ENCODE measurements at regions not wholly inside any gene's neighbourhood (a gene's known extent, or its start where the extent isn't known, plus 50 kb on each side); places are given as distances from the start of the nearest gene placed in this dataset.
A peak's percentile ranks its signal among the peaks of the same experiment; 100 is the strongest.

- no peak for ATAC-seq (replicated peaks in 1 of 2)
- Mint-ChIP-seq H3K27ac (no peak overlapping the region), H3K4me1 (ENCODE audit: low read depth) (no peaks in the 10 kb centered on the region), H3K9me3 (peaks cover 1 to 3% of the 10 kb centered on the region in 2 donors), H3K4me3 (no peak overlapping the region), H3K36me3 (ENCODE audit: insufficient read depth in 2 of 2) (no peaks in the 10 kb centered on the region), H3K27me3 (ENCODE audit: low read depth) (no peaks in the 10 kb centered on the region)
- no peak for DNase-seq
These were observed 262.7 kb downstream of the CHL1 start for GRCh38 chr3:459311-459670.

GRCh38 chr3:461006-461405 is 264.4 kb downstream of the CHL1 start:
- DNase-seq = no peak
- H3K9me3 Mint-ChIP-seq = peaks cover 0 to 3% of the 10 kb centered on the region in 2 donors
- no peaks in the 10 kb centered on the region for H3K27me3 Mint-ChIP-seq (ENCODE audit: low read depth)
- H3K4me1 Mint-ChIP-seq (ENCODE audit: low read depth) = no peaks in the 10 kb centered on the region
- H3K36me3 Mint-ChIP-seq (ENCODE audit: insufficient read depth in 2 of 2) = no peaks in the 10 kb centered on the region
- H3K4me3 Mint-ChIP-seq = no peak overlapping the region
- H3K27ac Mint-ChIP-seq = no peak overlapping the region
- no peak for ATAC-seq (replicated peaks in 1 of 2)

GRCh38 chr3:462851-463250 is 266.3 kb downstream of the CHL1 start:
- no peaks in the 10 kb centered on the region for H3K27me3 Mint-ChIP-seq (ENCODE audit: low read depth)
- ATAC-seq (replicated peaks in 1 of 2) (no peak), DNase-seq (no peak)
- no peaks in the 10 kb centered on the region for H3K36me3 Mint-ChIP-seq (ENCODE audit: insufficient read depth in 2 of 2)
- H3K4me3 Mint-ChIP-seq = no peak overlapping the region
- no peaks in the 10 kb centered on the region for H3K4me1 Mint-ChIP-seq (ENCODE audit: low read depth)
- H3K27ac Mint-ChIP-seq = no peak overlapping the region
- H3K9me3 Mint-ChIP-seq = peaks cover 0 to 3% of the 10 kb centered on the region in 2 donors

- H3K4me1 Mint-ChIP-seq (ENCODE audit: low read depth) = no peaks in the 10 kb centered on the region
- no peak overlapping the region for H3K27ac Mint-ChIP-seq
- no peak overlapping the region for H3K4me3 Mint-ChIP-seq
- peaks cover 0 to 3% of the 10 kb centered on the region in 2 donors for H3K9me3 Mint-ChIP-seq
- no peak for DNase-seq
- ATAC-seq (replicated peaks in 1 of 2) = no peak
- H3K27me3 Mint-ChIP-seq (ENCODE audit: low read depth) = no peaks in the 10 kb centered on the region
- H3K36me3 Mint-ChIP-seq (ENCODE audit: insufficient read depth in 2 of 2) = no peaks in the 10 kb centered on the region
These were observed 267.0 kb downstream of the CHL1 start for GRCh38 chr3:463252-464192.

GRCh38 chr3:464255-464654 is 267.7 kb downstream of the CHL1 start:
- H3K4me1 Mint-ChIP-seq (ENCODE audit: low read depth) = no peaks in the 10 kb centered on the region
- no peak overlapping the region for H3K4me3 Mint-ChIP-seq
- no peaks in the 10 kb centered on the region for H3K27me3 Mint-ChIP-seq (ENCODE audit: low read depth)
- no peaks in the 10 kb centered on the region for H3K36me3 Mint-ChIP-seq (ENCODE audit: insufficient read depth in 2 of 2)
- ATAC-seq (replicated peaks in 1 of 2) = no peak
- DNase-seq = no peak
- peaks cover 2 to 3% of the 10 kb centered on the region in 2 donors for H3K9me3 Mint-ChIP-seq
- no peak overlapping the region for H3K27ac Mint-ChIP-seq

GRCh38 chr3:468172-468571 is 271.6 kb downstream of the CHL1 start:
- ATAC-seq (replicated peaks in 1 of 2) (no peak), DNase-seq (no peak)
- H3K27ac Mint-ChIP-seq = no peak overlapping the region

GRCh38 chr3:473033-473800 is 276.7 kb downstream of the CHL1 start:
- H3K4me3 Mint-ChIP-seq = no peak overlapping the region
- ATAC-seq (replicated peaks in 1 of 2) (no peak), DNase-seq (no peak)
- peaks cover 10 to 13% of the 10 kb centered on the region in 2 donors for H3K9me3 Mint-ChIP-seq
- H3K27ac Mint-ChIP-seq = no peak overlapping the region
- no peaks in the 10 kb centered on the region for H3K27me3 Mint-ChIP-seq (ENCODE audit: low read depth)
- no peaks in the 10 kb centered on the region for H3K36me3 Mint-ChIP-seq (ENCODE audit: insufficient read depth in 2 of 2)
- H3K4me1 Mint-ChIP-seq (ENCODE audit: low read depth) = no peaks in the 10 kb centered on the region

More at GRCh38 chr3:468172-468571, 271.6 kb downstream of the CHL1 start:
- Mint-ChIP-seq H3K36me3 (ENCODE audit: insufficient read depth in 2 of 2) (no peaks in the 10 kb centered on the region), H3K4me1 (ENCODE audit: low read depth) (no peaks in the 10 kb centered on the region), H3K9me3 (peaks cover 4 to 7% of the 10 kb centered on the region in 2 donors), H3K27me3 (ENCODE audit: low read depth) (no peaks in the 10 kb centered on the region), H3K4me3 (no peak overlapping the region)

- Mint-ChIP-seq H3K36me3 (ENCODE audit: insufficient read depth in 2 of 2) (no peaks in the 10 kb centered on the region), H3K4me1 (ENCODE audit: low read depth) (no peaks in the 10 kb centered on the region), H3K4me3 (no peak overlapping the region), H3K27ac (no peak overlapping the region), H3K9me3 (peaks cover 15 to 18% of the 10 kb centered on the region in 2 donors), H3K27me3 (ENCODE audit: low read depth) (no peaks in the 10 kb centered on the region)
- no peak for ATAC-seq (replicated peaks in 1 of 2)
- no peak for DNase-seq
These were observed 278.3 kb downstream of the CHL1 start for GRCh38 chr3:474828-475227.

GRCh38 chr3:480070-480469 is 283.5 kb downstream of the CHL1 start:
- peaks cover 11 to 14% of the 10 kb centered on the region in 2 donors for H3K9me3 Mint-ChIP-seq
- no peak for ATAC-seq (replicated peaks in 1 of 2)
- H3K4me1 Mint-ChIP-seq (ENCODE audit: low read depth) = no peaks in the 10 kb centered on the region
- DNase-seq = no peak
- no peak overlapping the region for H3K4me3 Mint-ChIP-seq
- no peak overlapping the region for H3K27ac Mint-ChIP-seq
- H3K36me3 Mint-ChIP-seq (ENCODE audit: insufficient read depth in 2 of 2) = no peaks in the 10 kb centered on the region
- H3K27me3 Mint-ChIP-seq (ENCODE audit: low read depth) = no peaks in the 10 kb centered on the region

- ATAC-seq (replicated peaks in 1 of 2) = no peak
- Mint-ChIP-seq H3K27ac (no peak overlapping the region), H3K4me1 (ENCODE audit: low read depth) (no peaks in the 10 kb centered on the region), H3K27me3 (ENCODE audit: low read depth) (no peaks in the 10 kb centered on the region), H3K36me3 (ENCODE audit: insufficient read depth in 2 of 2) (no peaks in the 10 kb centered on the region), H3K9me3 (peaks cover 8 to 14% of the 10 kb centered on the region in 2 donors), H3K4me3 (no peak overlapping the region)
- DNase-seq = no peak
These were observed 284.5 kb downstream of the CHL1 start for GRCh38 chr3:481111-481510.

- ATAC-seq (replicated peaks in 1 of 2) = no peak
These were observed 285.1 kb downstream of the CHL1 start for GRCh38 chr3:481680-482079.

GRCh38 chr3:482479-482878 is 285.9 kb downstream of the CHL1 start:
- H3K27ac Mint-ChIP-seq = no peak overlapping the region
- no peak overlapping the region for H3K4me3 Mint-ChIP-seq
- no peaks in the 10 kb centered on the region for H3K36me3 Mint-ChIP-seq (ENCODE audit: insufficient read depth in 2 of 2)
- no peaks in the 10 kb centered on the region for H3K4me1 Mint-ChIP-seq (ENCODE audit: low read depth)
- no peaks in the 10 kb centered on the region for H3K27me3 Mint-ChIP-seq (ENCODE audit: low read depth)
- ATAC-seq (replicated peaks in 1 of 2) (no peak), DNase-seq (peak in 1 of 2 donors; percentile 0)
- H3K9me3 Mint-ChIP-seq = peaks cover 7 to 10% of the 10 kb centered on the region in 2 donors

More at GRCh38 chr3:481680-482079, 285.1 kb downstream of the CHL1 start:
- DNase-seq = no peak
- no peaks in the 10 kb centered on the region for H3K27me3 Mint-ChIP-seq (ENCODE audit: low read depth)
- no peak overlapping the region for H3K27ac Mint-ChIP-seq
- no peak overlapping the region for H3K4me3 Mint-ChIP-seq
- H3K9me3 Mint-ChIP-seq = peaks cover 8 to 11% of the 10 kb centered on the region in 2 donors
- no peaks in the 10 kb centered on the region for H3K36me3 Mint-ChIP-seq (ENCODE audit: insufficient read depth in 2 of 2)
- no peaks in the 10 kb centered on the region for H3K4me1 Mint-ChIP-seq (ENCODE audit: low read depth)

GRCh38 chr3:484341-484740 is 287.8 kb downstream of the CHL1 start:
- Mint-ChIP-seq H3K27me3 (ENCODE audit: low read depth) (no peaks in the 10 kb centered on the region), H3K4me3 (no peak overlapping the region), H3K9me3 (peaks cover 4 to 7% of the 10 kb centered on the region in 2 donors), H3K36me3 (ENCODE audit: insufficient read depth in 2 of 2) (no peaks in the 10 kb centered on the region), H3K27ac (no peak overlapping the region), H3K4me1 (ENCODE audit: low read depth) (no peaks in the 10 kb centered on the region)
- DNase-seq = no peak
- no peak for ATAC-seq (replicated peaks in 1 of 2)

All from activated T-cell treated with anti-CD3 and anti-CD28 coated beads, Interleukin-2, amount 50 U/mL, for 72 hours (primary cell).